Mammary epithelial cell (primary cell): ENCODE measurements at regions not wholly inside any gene's neighbourhood (a gene's known extent, or its start where the extent isn't known, plus 50 kb on each side); places are given as distances from the start of the nearest gene placed in this dataset.

Source experiments
- EZH2 ChIP-seq: IDR thresholded peaks from 2 replicates; pipeline ENCODE4 v1.6.1; 2012; ENCODE audit warnings: low read length, inconsistent platforms, borderline replicate concordance
- TF ChIP-seq, protein P1 (sequence below), 2 donors: IDR thresholded peaks in 1 of 2; conservative IDR thresholded peaks in 1 of 2; 2 replicates each; pipeline ENCODE4 v1.5.1; 2011 to 2012; ENCODE audit warnings: inconsistent platforms in 2 of 2, low read length in 2 of 2, mild to moderate bottlenecking in 2 of 2, control low read depth in 1 of 2, low read depth in 1 of 2; ENCODE audit not compliant: insufficient read depth in 1 of 2; ENCODE audit errors: extremely low read depth in 1 of 2

DNA sequence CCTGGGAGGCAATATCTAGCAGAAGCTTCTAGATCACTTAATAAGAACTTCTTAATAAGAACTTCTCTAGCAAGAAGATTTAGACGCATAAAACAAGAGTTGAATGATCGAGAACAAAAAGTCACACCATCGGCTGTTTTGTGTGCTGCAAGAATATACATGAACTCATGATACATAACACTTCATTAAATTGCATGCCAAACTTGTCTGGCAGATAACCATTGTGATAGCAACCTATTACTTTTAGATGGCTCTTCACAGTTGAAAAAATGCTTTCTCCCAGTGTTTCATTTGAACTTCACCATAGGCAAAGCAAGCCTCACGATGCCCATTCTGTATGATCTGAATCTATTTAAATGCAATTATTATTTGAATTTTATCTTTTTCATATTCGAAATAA, 249.9 kb downstream of the CBLN4 start:
- TF ChIP-seq, protein P1, sequence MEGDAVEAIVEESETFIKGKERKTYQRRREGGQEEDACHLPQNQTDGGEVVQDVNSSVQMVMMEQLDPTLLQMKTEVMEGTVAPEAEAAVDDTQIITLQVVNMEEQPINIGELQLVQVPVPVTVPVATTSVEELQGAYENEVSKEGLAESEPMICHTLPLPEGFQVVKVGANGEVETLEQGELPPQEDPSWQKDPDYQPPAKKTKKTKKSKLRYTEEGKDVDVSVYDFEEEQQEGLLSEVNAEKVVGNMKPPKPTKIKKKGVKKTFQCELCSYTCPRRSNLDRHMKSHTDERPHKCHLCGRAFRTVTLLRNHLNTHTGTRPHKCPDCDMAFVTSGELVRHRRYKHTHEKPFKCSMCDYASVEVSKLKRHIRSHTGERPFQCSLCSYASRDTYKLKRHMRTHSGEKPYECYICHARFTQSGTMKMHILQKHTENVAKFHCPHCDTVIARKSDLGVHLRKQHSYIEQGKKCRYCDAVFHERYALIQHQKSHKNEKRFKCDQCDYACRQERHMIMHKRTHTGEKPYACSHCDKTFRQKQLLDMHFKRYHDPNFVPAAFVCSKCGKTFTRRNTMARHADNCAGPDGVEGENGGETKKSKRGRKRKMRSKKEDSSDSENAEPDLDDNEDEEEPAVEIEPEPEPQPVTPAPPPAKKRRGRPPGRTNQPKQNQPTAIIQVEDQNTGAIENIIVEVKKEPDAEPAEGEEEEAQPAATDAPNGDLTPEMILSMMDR (conservative IDR thresholded peaks at IDR 0.05 in 1 of 2, IDR thresholded peaks at IDR 0.05 in 1 of 2; ENCODE audit: extremely low read depth in 1 of 2, insufficient read depth in 1 of 2, low read depth in 1 of 2, low read length in 2 of 2), result no peak
- no peak for TF ChIP-seq EZH2
